RWPE2 (cell line): ENCODE measurements at regions not wholly inside any gene's neighbourhood (a gene's known extent, or its start where the extent isn't known, plus 50 kb on each side); places are given as distances from the start of the nearest gene placed in this dataset.

ENCODE experiments used
- ATAC-seq: fragments of 200-7000 bp; cut with Tn5 transposase; 3 replicates; pipeline ENCODE4 v1.9.1; 2021; ENCODE audit warnings: low read depth
- DNase-seq: peaks from one replicate; pipeline ENCODE4 v3.0.0-alpha.2; 2020; ENCODE audit warnings: low spot score
- H3K27ac ChIP-seq: fragments of 450-650 bp; 2 replicates; pipeline ENCODE4 v1.5.1; 2017; ENCODE audit warnings: mild to moderate bottlenecking; ENCODE audit not compliant: poor library complexity, severe bottlenecking
- H3K27me3 ChIP-seq: fragments of 250-450 bp; sonication (Bioruptor Pico); 2 replicates; pipeline ENCODE4 v1.5.1; 2021; ENCODE audit warnings: mild to moderate bottlenecking, moderate library complexity; ENCODE audit not compliant: insufficient read depth, poor library complexity, severe bottlenecking
- H3K36me3 ChIP-seq: fragments of 250-450 bp; sonication (Bioruptor Pico); 2 replicates; pipeline ENCODE4 v1.5.1; 2020; ENCODE audit warnings: low read depth, mild to moderate bottlenecking, moderate library complexity
- H3K4me1 ChIP-seq: fragments of 250-450 bp; sonication (Bioruptor Pico); 2 replicates; pipeline ENCODE4 v1.5.1; 2021; ENCODE audit warnings: mild to moderate bottlenecking, moderate library complexity; ENCODE audit not compliant: insufficient read depth, poor library complexity, severe bottlenecking
- H3K4me3 ChIP-seq: fragments of 250-450 bp; sonication (Bioruptor Pico); 2 replicates; pipeline ENCODE4 v1.5.1; 2021; ENCODE audit warnings: mild to moderate bottlenecking, moderate library complexity; ENCODE audit not compliant: severe bottlenecking
- H3K9me3 ChIP-seq: fragments of 250-450 bp; sonication (Bioruptor Pico); 2 replicates; pipeline ENCODE4 v1.5.1; 2021; ENCODE audit warnings: mild to moderate bottlenecking, moderate library complexity; ENCODE audit not compliant: severe bottlenecking
- CTCF ChIP-seq: fragments of 450-650 bp; IDR thresholded peaks from one replicate; pipeline ENCODE4 v1.5.1; 2017; ENCODE audit warnings: mild to moderate bottlenecking, moderate library complexity; ENCODE audit not compliant: poor library complexity, severe bottlenecking

- ATAC-seq (no peak), DNase-seq (no peak)
- no peak for TF ChIP-seq CTCF
- Histone ChIP-seq H3K9me3 (no peaks in the 10 kb centered on the region), H3K36me3 (no peaks in the 10 kb centered on the region), H3K4me3 (no peak overlapping the region), H3K4me1 (no peaks in the 10 kb centered on the region), H3K27me3 (no peaks in the 10 kb centered on the region), H3K27ac (no peak overlapping the region)
Observed at GRCh38 chr7:82609746-82610145, 166.2 kb upstream of the CACNA2D1 start.

GRCh38 chr7:82605247-82605864 is 161.8 kb upstream of the CACNA2D1 start:
- Histone ChIP-seq H3K9me3 (no peaks in the 10 kb centered on the region), H3K27me3 (no peaks in the 10 kb centered on the region), H3K36me3 (no peaks in the 10 kb centered on the region), H3K27ac (no peak overlapping the region), H3K4me1 (no peaks in the 10 kb centered on the region), H3K4me3 (no peak overlapping the region)
- no peak for DNase-seq
- TF ChIP-seq CTCF: peak; percentile 88
- ATAC-seq: no peak

DNA sequence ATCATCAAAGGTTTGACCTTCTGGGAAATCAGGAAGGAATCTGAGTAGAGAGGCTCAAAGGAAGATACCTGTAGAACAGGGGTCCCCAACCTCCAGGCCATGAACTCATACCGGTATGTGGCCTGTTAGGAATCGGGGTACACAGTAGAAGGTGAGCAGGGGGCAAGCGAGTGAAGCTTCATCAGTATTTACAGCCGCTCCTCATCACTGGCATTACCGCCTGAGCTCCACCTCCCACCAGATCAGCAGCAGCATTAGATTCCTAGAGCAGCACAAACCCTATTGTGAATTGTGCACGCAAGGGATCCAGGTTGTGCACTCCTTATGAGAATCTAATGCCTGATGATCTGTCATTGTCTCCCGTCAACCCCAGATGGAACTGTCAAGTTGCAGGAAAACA is 158.5 kb upstream of the CACNA2D1 start:
- Histone ChIP-seq H3K27me3 (no peaks in the 10 kb centered on the region), H3K4me1 (no peaks in the 10 kb centered on the region), H3K27ac (no peak overlapping the region), H3K4me3 (no peak overlapping the region), H3K36me3 (no peaks in the 10 kb centered on the region), H3K9me3 (no peaks in the 10 kb centered on the region)
- ATAC-seq (no peak), DNase-seq (no peak)
- TF ChIP-seq CTCF: no peak

GRCh38 chr7:82600531-82600930 is 157.0 kb upstream of the CACNA2D1 start:
- Histone ChIP-seq H3K4me1 (no peaks in the 10 kb centered on the region), H3K4me3 (no peak overlapping the region), H3K27ac (no peak overlapping the region), H3K9me3 (no peaks in the 10 kb centered on the region), H3K27me3 (no peaks in the 10 kb centered on the region), H3K36me3 (no peaks in the 10 kb centered on the region)
- DNase-seq (no peak), ATAC-seq (peak; percentile 41; the same call in 1 of the 3 replicates)
- no peak for TF ChIP-seq CTCF

- H3K27me3 ChIP-seq: no peaks in the 10 kb centered on the region
- H3K36me3 ChIP-seq: no peaks in the 10 kb centered on the region
- DNase-seq (no peak), ATAC-seq (no peak)
- peaks cover 4% of the 10 kb centered on the region for H3K4me1 ChIP-seq
- no peaks in the 10 kb centered on the region for H3K9me3 ChIP-seq
- no peak for TF ChIP-seq CTCF
- no peak overlapping the region for H3K27ac ChIP-seq
- H3K4me3 ChIP-seq: no peak overlapping the region
Observed at GRCh38 chr7:82599895-82600294, 156.3 kb upstream of the CACNA2D1 start.
